GM12865 (cell line): ENCODE measurements at regions not wholly inside any gene's neighbourhood (a gene's known extent, or its start where the extent isn't known, plus 50 kb on each side); places are given as distances from the start of the nearest gene placed in this dataset.

Source experiments
- DNase-seq: peaks from one replicate; pipeline ENCODE4 v3.0.0; 2010; ENCODE audit warnings: low read depth
- H3K4me3 ChIP-seq: 2 replicates; pipeline ENCODE4 v1.5.1; 2011; ENCODE audit warnings: mild to moderate bottlenecking, low read depth, low read length, control low read depth
- CTCF ChIP-seq: IDR thresholded peaks from 2 replicates; pipeline ENCODE4 v1.5.1; 2011; ENCODE audit warnings: low read length, control low read depth, low read depth, inconsistent platforms; ENCODE audit not compliant: insufficient read depth; ENCODE audit errors: missing control alignments

GRCh38 chr11:104695065-104695463 lies 203.2 kb downstream of the CASP12 start:
- no peak for TF ChIP-seq CTCF
- H3K4me3 ChIP-seq, result no peak overlapping the region
- no peak for DNase-seq

GRCh38 chr11:104694259-104695064 lies 203.8 kb downstream of the CASP12 start:
- no peak overlapping the region for H3K4me3 ChIP-seq
- TF ChIP-seq CTCF, result no peak
- DNase-seq, result no peak

- TF ChIP-seq CTCF, result no peak
These were observed 205.5 kb downstream of the CASP12 start for GRCh38 chr11:104692751-104693150.

GRCh38 chr11:104691129-104691528 lies 207.1 kb downstream of the CASP12 start:
- no peak for DNase-seq
- TF ChIP-seq CTCF, result no peak
- no peak overlapping the region for H3K4me3 ChIP-seq

More at GRCh38 chr11:104692751-104693150, 205.5 kb downstream of the CASP12 start:
- H3K4me3 ChIP-seq, result no peak overlapping the region
- DNase-seq, result no peak

GRCh38 chr11:104690241-104690640 lies 208.0 kb downstream of the CASP12 start:
- DNase-seq, result no peak
- H3K4me3 ChIP-seq, result no peak overlapping the region
- no peak for TF ChIP-seq CTCF

GRCh38 chr11:104688731-104689130 lies 209.5 kb downstream of the CASP12 start:
- TF ChIP-seq CTCF, result no peak
- no peak for DNase-seq
- H3K4me3 ChIP-seq, result no peak overlapping the region

- H3K4me3 ChIP-seq, result no peak overlapping the region
- DNase-seq, result no peak
- TF ChIP-seq CTCF, result no peak
These were observed 216.1 kb downstream of the CASP12 start for GRCh38 chr11:104682206-104682605.
